ENCODE measurements at regions not wholly inside any gene's neighbourhood (a gene's known extent, or its start where the extent isn't known, plus 50 kb on each side); places are given as distances from the start of the nearest gene placed in this dataset.
"Not testable (repeated sequence)": the region's sequence is repeated elsewhere in the genome, so short reads cannot be mapped to it uniquely, and the experiment has no call there.

DNA sequence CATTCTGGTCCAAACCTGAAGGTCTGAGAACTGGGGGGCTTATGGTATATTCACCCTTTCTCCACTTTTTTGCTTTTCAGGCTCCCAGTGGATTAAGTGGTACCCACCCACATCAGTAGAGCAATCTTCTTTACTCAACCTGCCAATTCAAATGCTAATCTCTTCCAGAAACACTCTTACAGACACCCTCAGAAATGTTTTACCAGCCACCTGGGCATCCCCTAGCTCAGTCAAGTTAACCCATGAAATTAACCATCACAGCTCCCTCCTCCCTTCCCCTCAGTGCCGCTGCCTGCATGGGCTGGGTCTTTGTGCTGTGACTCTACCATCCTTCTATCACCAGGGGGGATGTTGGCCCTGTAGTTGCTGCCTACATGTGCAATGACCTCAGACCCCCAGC lies 398.7 kb downstream of the BUD13 start:
- H3K4me3 Mint-ChIP-seq = no peak overlapping the region
- peaks cover 0 to 21% (median 4%) of the 10 kb centered on the region in 7 donors for H3K9me3 Mint-ChIP-seq
- H3K27ac Mint-ChIP-seq = no peak overlapping the region
- no peaks in the 10 kb centered on the region for H3K36me3 Mint-ChIP-seq
- H3K4me1 Mint-ChIP-seq = peaks cover 0 to 2% (median 0%) of the 10 kb centered on the region in 3 donors
- DNase-seq = no peak
- no peak for ATAC-seq (ENCODE audit: low read depth in 2 of 2)
- peaks cover 0 to 23% (median 0%) of the 10 kb centered on the region in 3 donors for H3K27me3 Mint-ChIP-seq

DNA sequence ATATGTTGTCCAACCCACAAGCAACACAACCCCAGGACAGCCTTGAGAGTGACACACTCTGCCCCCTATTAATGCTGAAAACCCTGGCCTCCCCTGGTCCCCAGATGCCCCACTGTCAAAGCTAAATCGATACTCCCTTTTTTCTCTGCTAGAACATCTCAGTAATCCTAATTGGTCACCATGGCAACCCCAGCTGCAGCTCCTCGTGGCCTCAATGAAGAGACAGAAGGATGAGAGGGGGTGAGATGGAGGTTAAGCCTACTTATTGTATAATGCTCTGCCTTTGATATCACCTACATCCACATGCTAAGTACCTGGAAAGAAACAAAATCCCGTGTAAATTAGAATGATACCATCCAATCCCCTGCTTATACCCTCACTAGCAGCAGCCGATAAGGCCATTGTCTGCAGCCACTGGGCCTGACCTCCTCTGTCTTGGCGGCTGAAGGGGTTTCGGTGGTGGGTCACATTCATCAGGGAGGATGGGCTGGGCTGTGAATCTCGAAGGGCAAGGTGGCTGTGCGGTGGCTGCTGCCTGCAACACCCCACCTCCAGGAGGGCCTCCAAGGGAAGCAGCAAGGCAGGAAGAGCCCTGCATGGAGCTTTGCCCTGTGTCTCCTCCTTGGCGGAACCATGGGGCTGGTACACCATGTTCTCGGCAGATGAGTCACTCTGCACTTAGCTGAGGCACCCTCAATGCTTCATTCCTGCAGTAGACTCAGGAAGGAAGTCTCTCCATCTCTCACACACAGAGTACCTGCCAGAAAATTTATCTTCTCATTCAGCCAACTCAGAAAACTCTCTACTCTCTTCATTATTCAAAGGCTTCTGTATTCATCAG lies 399.5 kb downstream of the BUD13 start:
- Mint-ChIP-seq H3K36me3 (no peaks in the 10 kb centered on the region), H3K27ac (peak overlapping the region in 2 of 6 donors; percentile 55 to 59), H3K4me3 (peak overlapping the region in 1 of 8 donors; percentile 57), H3K9me3 (peaks cover 0 to 19% (median 4%) of the 10 kb centered on the region in 7 donors), H3K27me3 (peaks cover 0 to 23% (median 0%) of the 10 kb centered on the region in 3 donors), H3K4me1 (no peaks in the 10 kb centered on the region)
- ATAC-seq (ENCODE audit: low read depth in 2 of 2) (no peak), DNase-seq (no peak)

DNA sequence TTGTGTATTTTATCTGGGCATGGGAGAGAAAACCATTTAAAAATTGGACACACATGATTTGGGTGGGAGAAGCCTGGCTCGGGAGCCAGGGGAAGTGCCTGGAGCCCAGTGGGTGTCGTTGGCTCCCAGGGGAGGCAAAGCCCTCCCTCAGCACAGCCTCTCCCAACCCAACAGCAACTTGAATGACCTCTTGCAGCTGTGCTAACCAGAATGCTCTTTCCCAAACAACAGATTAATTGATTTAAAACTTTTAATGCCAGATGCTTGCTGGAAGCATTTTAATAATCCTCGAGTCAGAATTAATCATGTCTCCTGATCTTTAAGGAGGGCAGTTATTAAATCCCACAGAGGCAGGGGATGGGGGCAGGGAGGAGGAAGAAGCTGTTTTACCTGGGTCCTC lies 401.6 kb downstream of the BUD13 start:
- DNase-seq (no peak), ATAC-seq (ENCODE audit: low read depth in 2 of 2) (no peak)
- Mint-ChIP-seq H3K9me3 (peaks cover 0 to 23% (median 4%) of the 10 kb centered on the region in 7 donors), H3K27me3 (peaks cover 7 to 24% (median 7%) of the 10 kb centered on the region in 3 donors), H3K4me1 (no peaks in the 10 kb centered on the region), H3K27ac (no peak overlapping the region), H3K36me3 (no peaks in the 10 kb centered on the region), H3K4me3 (no peak overlapping the region)

DNA sequence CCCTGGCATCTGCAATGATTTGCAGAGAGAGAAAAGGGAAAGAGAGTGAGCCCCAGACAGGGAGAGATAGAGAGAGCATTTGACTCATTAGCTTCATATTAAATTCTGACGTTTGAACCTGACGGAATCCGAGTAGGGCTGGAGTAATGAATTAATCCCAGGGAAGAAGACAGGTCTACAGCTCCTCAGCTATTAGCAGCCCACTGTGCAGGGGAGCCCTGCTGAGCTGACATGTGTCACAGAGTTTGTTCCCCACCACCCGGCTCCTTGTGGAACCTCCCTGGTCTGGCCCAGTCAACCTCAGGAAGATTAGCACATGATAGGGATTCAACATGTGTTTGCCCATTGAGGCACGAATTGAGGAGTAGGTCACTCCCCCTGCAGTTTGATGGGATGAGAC lies 404.0 kb downstream of the BUD13 start:
- no peak for DNase-seq
- Mint-ChIP-seq H3K27me3 (peaks cover 7 to 16% (median 7%) of the 10 kb centered on the region in 3 donors), H3K4me1 (peaks cover 0 to 3% (median 0%) of the 10 kb centered on the region in 3 donors), H3K36me3 (no peaks in the 10 kb centered on the region), H3K9me3 (peaks cover 0 to 16% (median 4%) of the 10 kb centered on the region in 7 donors), H3K4me3 (no peak overlapping the region), H3K27ac (peak overlapping the region in 1 of 6 donors; percentile 58)
- ATAC-seq (ENCODE audit: low read depth in 2 of 2) = no peak

DNA sequence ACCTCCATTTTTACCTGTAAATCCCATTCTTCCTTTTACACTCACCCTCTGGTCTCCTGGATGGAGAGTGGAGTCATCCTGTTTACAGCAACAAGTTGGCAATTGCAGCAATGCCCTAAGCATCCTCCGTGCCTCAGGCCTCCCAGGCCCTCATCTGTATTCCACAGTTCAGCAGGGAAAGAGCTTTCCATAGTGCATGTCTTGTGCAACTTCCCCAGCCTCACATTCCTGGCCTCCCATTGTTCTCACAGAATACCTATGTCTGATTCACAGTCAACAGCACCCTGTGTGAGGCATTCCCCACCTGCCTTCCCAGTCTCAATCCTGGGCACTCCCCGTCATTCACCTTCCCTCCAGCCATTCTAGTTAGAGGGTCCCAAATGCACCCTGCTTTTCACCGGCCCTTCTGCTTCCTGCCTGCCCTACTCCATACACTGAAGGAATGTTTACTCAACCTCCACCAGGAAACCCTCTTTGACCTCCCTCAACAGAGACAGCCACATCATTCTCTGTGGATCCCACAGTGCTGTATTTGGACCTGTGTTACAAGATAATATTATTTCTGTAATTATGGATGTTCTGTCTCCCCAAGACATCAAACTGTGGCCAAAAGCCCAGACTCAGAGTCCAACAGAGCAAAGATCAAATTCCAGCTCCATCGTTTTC lies 405.7 kb downstream of the BUD13 start:
- Mint-ChIP-seq H3K27me3 (peaks cover 7 to 10% (median 7%) of the 10 kb centered on the region in 3 donors), H3K36me3 (no peaks in the 10 kb centered on the region), H3K27ac (no peak overlapping the region), H3K4me1 (peaks cover 0 to 3% (median 0%) of the 10 kb centered on the region in 3 donors), H3K4me3 (no peak overlapping the region), H3K9me3 (peaks cover 0 to 6% (median 3%) of the 10 kb centered on the region in 7 donors)
- ATAC-seq (ENCODE audit: low read depth in 2 of 2) = no peak
- no peak for DNase-seq

DNA sequence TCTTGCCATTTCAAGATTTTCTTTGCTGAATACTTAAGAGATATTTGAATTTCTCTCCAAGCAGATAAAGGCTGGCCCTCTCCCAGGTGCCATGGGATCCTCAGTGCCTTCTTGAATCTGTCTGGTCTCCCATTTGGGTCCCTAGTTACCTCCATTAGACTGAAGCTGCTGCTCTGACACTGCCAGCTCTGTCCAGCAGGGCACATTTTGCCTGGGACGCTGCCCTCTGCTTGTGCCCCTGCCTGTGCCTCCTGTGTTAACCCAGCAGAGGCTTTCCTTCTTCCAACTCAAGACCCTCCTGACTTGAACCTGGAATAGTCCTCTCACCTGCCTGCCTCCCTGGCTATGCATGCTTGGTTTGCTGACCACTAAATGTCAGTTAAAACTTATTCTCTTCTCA lies 406.3 kb downstream of the BUD13 start:
- peaks cover 0 to 3% (median 0%) of the 10 kb centered on the region in 3 donors for H3K4me1 Mint-ChIP-seq
- H3K4me3 Mint-ChIP-seq = no peak overlapping the region
- no peak overlapping the region for H3K27ac Mint-ChIP-seq
- H3K27me3 Mint-ChIP-seq = peaks cover 7 to 8% (median 7%) of the 10 kb centered on the region in 3 donors
- no peak for DNase-seq
- no peak for ATAC-seq (ENCODE audit: low read depth in 2 of 2)
- peaks cover 0 to 6% (median 2%) of the 10 kb centered on the region in 7 donors for H3K9me3 Mint-ChIP-seq
- H3K36me3 Mint-ChIP-seq = no peaks in the 10 kb centered on the region

DNA sequence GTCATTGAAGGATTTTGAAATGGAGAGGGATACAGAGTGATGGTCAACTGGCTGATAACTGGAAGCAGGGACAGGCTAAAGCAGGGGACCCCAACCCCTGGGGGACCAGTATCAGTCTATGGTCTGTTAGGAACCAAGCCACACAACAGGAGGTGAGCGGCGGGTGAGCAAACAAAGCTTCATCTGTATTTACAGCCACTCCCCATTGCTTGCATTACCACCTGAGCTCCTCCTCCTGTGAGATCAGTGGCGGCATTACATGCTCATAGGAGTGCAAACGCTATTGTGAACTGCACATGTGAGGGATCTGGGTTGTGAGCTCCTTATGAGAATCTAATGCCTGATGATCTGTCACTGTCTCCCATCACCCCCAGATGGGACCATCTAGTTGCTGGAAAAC lies 407.9 kb downstream of the BUD13 start:
- not testable (repeated sequence) for H3K27ac Mint-ChIP-seq; H3K36me3 Mint-ChIP-seq; ATAC-seq (ENCODE audit: low read depth in 2 of 2); DNase-seq; H3K4me1 Mint-ChIP-seq; H3K9me3 Mint-ChIP-seq
- Mint-ChIP-seq H3K27me3 (peaks cover 7 to 11% (median 9%) of the 10 kb centered on the region in 3 donors), H3K4me3 (peak overlapping the region in 1 of 8 donors; percentile 49)

DNA sequence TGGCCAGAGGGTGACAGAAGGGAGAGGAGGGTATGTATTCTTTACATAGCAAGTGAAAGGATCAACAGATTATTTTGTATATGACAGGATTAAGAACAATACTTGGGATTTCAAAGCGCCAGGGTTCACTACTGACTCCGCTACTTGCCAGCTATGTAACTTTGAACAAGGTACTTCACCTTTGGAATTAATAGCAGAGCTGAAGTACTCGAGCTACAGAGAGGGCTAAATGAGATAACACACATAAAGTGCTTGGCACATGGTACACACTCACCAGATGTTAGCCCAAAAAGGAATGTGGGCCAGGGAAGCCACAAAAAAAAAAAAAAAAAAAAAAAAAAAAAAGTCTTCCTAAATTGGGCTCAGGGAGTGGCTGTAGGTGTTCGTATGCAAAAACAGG lies 408.4 kb downstream of the BUD13 start:
- Mint-ChIP-seq H3K9me3 (peaks cover 0 to 6% (median 3%) of the 10 kb centered on the region in 7 donors), H3K4me3 (no peak overlapping the region), H3K4me1 (peaks cover 0 to 3% (median 0%) of the 10 kb centered on the region in 3 donors), H3K36me3 (no peaks in the 10 kb centered on the region), H3K27ac (peak overlapping the region in 1 of 6 donors; percentile 6), H3K27me3 (peaks cover 7 to 13% (median 11%) of the 10 kb centered on the region in 3 donors)
- no peak for ATAC-seq (ENCODE audit: low read depth in 2 of 2)
- DNase-seq = no peak

DNA sequence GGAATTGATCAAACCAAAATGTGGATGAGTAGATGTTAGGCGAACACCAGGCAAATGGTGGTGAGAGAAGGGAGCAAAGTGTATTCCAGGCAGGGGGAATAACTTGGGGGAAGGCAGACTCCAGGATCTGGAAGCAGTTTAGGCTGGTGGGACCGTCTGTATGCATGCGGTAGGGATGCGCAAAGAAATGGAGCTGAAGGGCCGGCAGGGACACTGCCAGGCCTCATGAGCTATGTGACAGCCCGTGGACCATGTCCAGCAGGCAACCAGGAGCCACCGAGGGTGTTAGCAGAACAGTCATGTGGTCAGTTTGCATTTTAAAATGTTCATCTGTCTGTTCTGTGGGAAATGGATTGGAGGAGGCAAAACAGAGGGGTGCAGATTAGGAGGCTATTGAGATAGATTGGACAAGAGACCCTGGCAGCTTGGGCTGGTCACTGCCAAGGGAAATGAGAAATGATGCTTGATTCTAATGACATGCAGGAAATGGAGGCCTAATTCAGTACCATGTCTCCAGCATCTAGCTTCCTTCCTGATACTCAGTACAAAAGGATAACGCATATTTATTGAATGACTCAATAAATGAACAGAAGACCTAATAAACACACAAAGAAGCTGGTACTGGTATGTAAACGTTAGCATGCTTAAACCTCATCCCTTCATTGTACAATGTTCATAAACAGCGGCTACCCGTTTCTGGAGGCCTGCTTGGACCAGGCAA lies 412.4 kb downstream of the BUD13 start:
- DNase-seq = no peak
- no peak overlapping the region for H3K27ac Mint-ChIP-seq
- H3K4me1 Mint-ChIP-seq = peaks cover 0 to 3% (median 0%) of the 10 kb centered on the region in 3 donors
- H3K9me3 Mint-ChIP-seq = peaks cover 0 to 6% (median 2%) of the 10 kb centered on the region in 7 donors
- no peaks in the 10 kb centered on the region for H3K36me3 Mint-ChIP-seq
- no peak for ATAC-seq (ENCODE audit: low read depth in 2 of 2)
- H3K4me3 Mint-ChIP-seq = no peak overlapping the region
- peaks cover 7 to 10% (median 8%) of the 10 kb centered on the region in 3 donors for H3K27me3 Mint-ChIP-seq

DNA sequence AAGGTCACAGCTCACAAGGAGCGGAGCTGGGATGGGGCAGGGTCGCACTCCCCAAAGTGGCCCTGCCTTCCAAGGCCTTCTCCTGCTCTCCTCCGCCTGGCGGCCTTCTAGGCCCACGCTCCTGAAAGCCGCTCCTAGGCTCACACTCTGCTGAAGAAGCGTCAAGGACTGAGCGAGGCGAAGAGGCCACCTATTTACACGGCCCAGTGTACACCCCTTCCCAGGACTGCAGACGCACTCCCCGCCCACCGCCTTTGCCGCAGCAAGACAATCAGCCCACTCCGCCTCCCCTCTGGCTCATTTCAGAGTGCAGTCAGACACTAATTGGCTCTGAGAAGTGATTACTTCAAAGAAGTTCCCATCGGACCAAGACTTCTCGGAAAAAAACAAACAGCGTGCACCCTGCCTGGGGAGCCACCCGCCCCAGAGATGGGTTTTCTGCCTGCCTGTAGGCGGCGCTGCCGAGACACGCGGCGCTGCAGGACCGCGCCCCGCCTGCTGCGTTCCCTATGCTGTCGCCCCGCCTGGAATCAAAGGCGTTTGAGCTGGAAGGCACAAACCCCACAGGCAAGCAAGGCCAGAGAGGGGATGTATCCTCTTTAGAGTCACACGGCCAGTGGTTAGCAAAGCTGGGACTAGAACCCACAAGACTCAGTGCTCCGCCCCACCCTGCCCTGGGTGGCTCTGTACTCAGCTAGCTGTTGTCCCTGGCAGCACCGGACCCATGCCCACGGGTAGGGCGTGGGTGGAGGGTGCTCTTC lies 414.8 kb downstream of the BUD13 start:
- peak overlapping the region in 1 of 8 donors; percentile 12 for H3K4me3 Mint-ChIP-seq
- peaks cover 0 to 3% (median 0%) of the 10 kb centered on the region in 3 donors for H3K4me1 Mint-ChIP-seq

DNA sequence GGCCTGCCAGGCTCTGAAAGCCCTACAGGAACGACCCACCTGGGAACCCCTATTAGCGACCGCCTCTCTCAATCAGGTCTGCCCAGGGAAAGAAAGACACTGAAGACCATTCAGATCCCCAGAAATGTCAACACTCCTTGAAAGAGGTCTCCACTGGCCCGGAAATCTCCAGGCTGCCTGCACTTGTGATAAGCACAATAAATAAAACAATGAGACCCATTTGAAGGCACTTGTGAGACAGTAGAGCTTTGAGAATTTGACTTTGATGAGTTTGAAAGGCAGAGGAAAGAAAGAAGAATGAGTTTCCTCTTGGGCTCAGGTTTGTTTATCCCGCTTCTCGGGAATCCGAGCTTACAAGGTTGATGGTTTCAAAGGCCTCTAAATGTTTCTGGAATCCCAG lies 416.3 kb downstream of the BUD13 start:
- Mint-ChIP-seq H3K4me1 (peaks cover 0 to 3% (median 0%) of the 10 kb centered on the region in 3 donors), H3K4me3 (no peak overlapping the region), H3K36me3 (no peaks in the 10 kb centered on the region), H3K9me3 (peaks cover 0 to 9% (median 2%) of the 10 kb centered on the region in 7 donors), H3K27me3 (peaks cover 7 to 10% (median 8%) of the 10 kb centered on the region in 3 donors), H3K27ac (no peak overlapping the region)
- DNase-seq (no peak), ATAC-seq (ENCODE audit: low read depth in 2 of 2) (no peak)

More for the DNA sequence above, 414.8 kb downstream of the BUD13 start:
- peaks cover 0 to 6% (median 1%) of the 10 kb centered on the region in 7 donors for H3K9me3 Mint-ChIP-seq
- ATAC-seq (ENCODE audit: low read depth in 2 of 2) (no peak), DNase-seq (no peak)
- H3K36me3 Mint-ChIP-seq = no peaks in the 10 kb centered on the region
- no peak overlapping the region for H3K27ac Mint-ChIP-seq
- peaks cover 7 to 10% (median 8%) of the 10 kb centered on the region in 3 donors for H3K27me3 Mint-ChIP-seq

DNA sequence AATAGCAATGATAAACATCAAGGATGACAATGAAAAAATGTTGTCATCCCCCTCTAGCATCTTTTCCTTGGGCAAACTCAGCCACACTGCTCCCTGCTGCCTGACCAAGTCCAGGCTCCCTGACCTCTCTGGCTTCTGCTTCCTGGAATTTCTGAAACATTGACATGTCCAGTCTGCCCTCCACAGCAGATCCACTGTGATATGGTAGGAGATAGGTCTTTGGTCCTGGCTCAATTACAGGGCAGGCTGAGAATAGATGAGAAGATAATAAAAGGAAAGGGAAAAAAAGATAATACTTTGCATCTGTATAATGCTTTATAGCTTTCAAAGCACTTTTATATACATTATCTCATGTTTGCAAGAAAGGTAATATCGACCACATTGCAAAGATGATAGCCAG lies 417.7 kb downstream of the BUD13 start:
- DNase-seq (no peak), ATAC-seq (ENCODE audit: low read depth in 2 of 2) (no peak)
- Mint-ChIP-seq H3K9me3 (peaks cover 0 to 10% (median 1%) of the 10 kb centered on the region in 7 donors), H3K4me1 (peaks cover 0 to 3% (median 0%) of the 10 kb centered on the region in 3 donors), H3K4me3 (no peak overlapping the region), H3K36me3 (no peaks in the 10 kb centered on the region), H3K27me3 (peaks cover 4 to 10% (median 7%) of the 10 kb centered on the region in 3 donors), H3K27ac (peak overlapping the region in 1 of 6 donors; percentile 72)
